ENCODE measurements at regions not wholly inside any gene's neighbourhood (a gene's known extent, or its start where the extent isn't known, plus 50 kb on each side); places are given as distances from the start of the nearest gene placed in this dataset.

- intact Hi-C loops (cut with DNase I; ENCODE audit: low total_unique reads) = no loop called here
- no peak overlapping the region for H3K27ac ChIP-seq
- 90 to 99% (median 94%) methylated on average over 4 of the region's 4 CpGs for WGBS, 5 donors
Measured at GRCh38 chr14:49991491-49991890, 98.6 kb downstream of the ARF6 start.

GRCh38 chr14:49992036-49992435 is 99.2 kb downstream of the ARF6 start:
- intact Hi-C loops (cut with DNase I; ENCODE audit: low total_unique reads) = no loop called here
- H3K4me3 ChIP-seq = no peak overlapping the region
- TF ChIP-seq POLR2A (IDR thresholded peaks at IDR 0.05) (no peak), POLR2AphosphoS5 (IDR thresholded peaks at IDR 0.05) (no peak)
- DNase-seq = no peak
- no peaks in the 10 kb centered on the region for H3K36me3 ChIP-seq
- H3K27me3 ChIP-seq (replicated peaks in 1 of 7) = no peaks in the 10 kb centered on the region
- peak overlapping the region in 4 of 8 donors; percentile 50 to 58 (median 54) for H3K27ac ChIP-seq
- H3K4me1 ChIP-seq = peaks cover 5 to 33% (median 17%) of the 10 kb centered on the region in 6 donors
- WGBS, 5 donors = 90 to 97% (median 95%) methylated on average over 7 of the region's 7 CpGs
- H3K9me3 ChIP-seq = no peaks in the 10 kb centered on the region

More at GRCh38 chr14:49991491-49991890, 98.6 kb downstream of the ARF6 start:
- no peaks in the 10 kb centered on the region for H3K9me3 ChIP-seq
- no peak overlapping the region for H3K4me3 ChIP-seq
- H3K36me3 ChIP-seq = no peaks in the 10 kb centered on the region
- H3K4me1 ChIP-seq = peaks cover 5 to 39% (median 17%) of the 10 kb centered on the region in 6 donors
- TF ChIP-seq CTCF (IDR thresholded peaks at IDR 0.05 in 8 of 11, conservative IDR thresholded peaks at IDR 0.05 in 3 of 11) = no peak
- TF ChIP-seq POLR2AphosphoS5 (IDR thresholded peaks at IDR 0.05) = no peak
- no peak for TF ChIP-seq POLR2A (IDR thresholded peaks at IDR 0.05)
- no peaks in the 10 kb centered on the region for H3K27me3 ChIP-seq (replicated peaks in 1 of 7)
- DNase-seq = no peak

- no peak for TF ChIP-seq POLR2A (IDR thresholded peaks at IDR 0.05)
- no peak for TF ChIP-seq POLR2AphosphoS5 (IDR thresholded peaks at IDR 0.05)
- TF ChIP-seq CTCF (IDR thresholded peaks at IDR 0.05 in 8 of 11, conservative IDR thresholded peaks at IDR 0.05 in 3 of 11) = no peak
- H3K4me3 ChIP-seq = no peak overlapping the region
- H3K36me3 ChIP-seq = no peaks in the 10 kb centered on the region
- H3K27ac ChIP-seq = peak overlapping the region in 7 of 8 donors; percentile 28 to 58 (median 50)
- H3K4me1 ChIP-seq = peaks cover 5 to 33% (median 17%) of the 10 kb centered on the region in 6 donors
- WGBS, 5 donors = 70 to 86% (median 74%) methylated on average over 4 of the region's 4 CpGs
- no peaks in the 10 kb centered on the region for H3K27me3 ChIP-seq (replicated peaks in 1 of 7)
- H3K9me3 ChIP-seq = no peaks in the 10 kb centered on the region
- DNase-seq = no peak
- intact Hi-C loops (cut with DNase I; ENCODE audit: low total_unique reads) = no loop called here
Measured at GRCh38 chr14:49992448-49992847, 99.6 kb downstream of the ARF6 start.

DNA sequence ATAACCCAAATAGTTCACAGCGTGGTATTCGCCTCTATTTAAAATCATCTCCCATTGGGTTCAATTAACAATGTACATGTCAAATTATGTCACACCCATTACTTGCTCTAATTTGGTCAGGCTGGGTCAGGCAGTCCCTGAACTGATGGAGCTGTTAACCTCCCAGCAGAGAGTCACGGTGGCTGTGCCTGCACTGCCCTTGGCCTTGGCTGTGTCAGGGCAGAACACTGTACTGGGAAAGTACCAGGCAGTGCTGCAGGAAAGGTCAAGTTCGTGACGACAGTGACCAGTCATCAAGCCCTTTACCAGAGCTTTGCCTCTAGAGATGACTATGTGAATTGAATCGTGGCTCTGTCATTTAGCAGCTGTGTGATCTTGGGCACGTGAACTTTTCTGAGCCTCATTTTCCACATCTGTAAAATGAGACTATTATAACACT is 100.0 kb downstream of the ARF6 start:
- no peaks in the 10 kb centered on the region for H3K9me3 ChIP-seq
- 36 to 76% (median 56%) methylated on average over 7 of the region's 7 CpGs for WGBS, 5 donors
- intact Hi-C loops (cut with DNase I; ENCODE audit: low total_unique reads) = no loop called here
- peaks cover 5 to 35% (median 19%) of the 10 kb centered on the region in 6 donors for H3K4me1 ChIP-seq
- H3K4me3 ChIP-seq = no peak overlapping the region
- no peaks in the 10 kb centered on the region for H3K36me3 ChIP-seq
- H3K27me3 ChIP-seq (replicated peaks in 1 of 7) = no peaks in the 10 kb centered on the region
- no peak for TF ChIP-seq POLR2A (IDR thresholded peaks at IDR 0.05)
- peak in 2 of 3 donors; percentile 80 to 85 for TF ChIP-seq POLR2AphosphoS5 (IDR thresholded peaks at IDR 0.05)
- TF ChIP-seq CTCF (IDR thresholded peaks at IDR 0.05 in 8 of 11, conservative IDR thresholded peaks at IDR 0.05 in 3 of 11) = peak in 3 of 11 experiments; percentile 13 to 23 (median 15)
- DNase-seq = peak; percentile 81
- peak overlapping the region in 7 of 8 donors; percentile 28 to 58 (median 50) for H3K27ac ChIP-seq
